Activated naive CD4-positive, alpha-beta T cell treated with anti-CD3 and anti-CD28 coated beads, Interleukin-2, amount 10 ng/mL, durations not matched to agents 7 days and 5 days (primary cell): ENCODE measurements at regions not wholly inside any gene's neighbourhood (a gene's known extent, or its start where the extent isn't known, plus 50 kb on each side); places are given as distances from the start of the nearest gene placed in this dataset.
"Not testable (repeated sequence)": the region's sequence is repeated elsewhere in the genome, so short reads cannot be mapped to it uniquely, and the experiment has no call there.

Source experiments
- CTCF ChIA-PET: fragments of 350-600 bp; sonication (Branson Sonifier 250); formaldehyde crosslinking; loops from one replicate; lab custom pipeline; 2021; ENCODE audit warnings: antibody characterized with exemption; lab: Charles Lee
- DNase-seq: peaks from one replicate; pipeline ENCODE4 v3.0.0-alpha.2; 2020
- H3K27ac Mint-ChIP-seq: one replicate; pipeline ENCODE4 v1.8.0; 2021; ENCODE audit warnings: mild to moderate bottlenecking, moderate library complexity, mixed read lengths
- H3K27me3 Mint-ChIP-seq: one replicate; pipeline ENCODE4 v1.8.0; 2021; ENCODE audit warnings: mild to moderate bottlenecking, mixed read lengths
- H3K36me3 Mint-ChIP-seq: one replicate; pipeline ENCODE4 v1.8.0; 2021; ENCODE audit warnings: mixed read lengths
- H3K4me1 Mint-ChIP-seq: one replicate; pipeline ENCODE4 v1.8.0; 2021; ENCODE audit warnings: mixed read lengths
- H3K4me3 Mint-ChIP-seq: one replicate; pipeline ENCODE4 v1.8.0; 2021; ENCODE audit warnings: mild to moderate bottlenecking, moderate library complexity, mixed read lengths
- H3K9me3 Mint-ChIP-seq: one replicate; pipeline ENCODE4 v1.8.0; 2021; ENCODE audit warnings: mixed read lengths

DNA sequence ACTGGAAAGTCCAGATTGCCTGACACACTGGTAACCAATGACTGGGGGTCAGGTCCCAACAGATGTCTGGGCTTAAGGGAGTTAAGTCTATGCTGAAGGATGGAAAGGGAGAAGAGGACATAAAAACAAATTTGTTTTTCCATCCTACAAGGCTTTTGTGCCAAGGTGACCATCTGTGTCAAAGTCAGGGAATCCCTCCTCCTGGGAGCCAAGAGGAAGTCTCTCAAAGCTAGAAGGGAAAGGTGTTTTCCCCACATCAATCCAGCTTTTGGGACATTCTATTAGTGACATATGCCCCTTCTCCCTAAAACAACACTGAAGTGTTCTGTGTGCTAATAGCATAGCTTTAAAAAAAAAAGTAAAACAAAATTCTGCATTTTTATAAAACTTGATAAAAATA, 173.9 kb downstream of the ZNF621 start:
- H3K27me3 Mint-ChIP-seq: peaks cover 16% of the 10 kb centered on the region
- H3K36me3 Mint-ChIP-seq, DNase-seq, H3K4me1 Mint-ChIP-seq, CTCF ChIA-PET, H3K9me3 Mint-ChIP-seq, H3K4me3 Mint-ChIP-seq, H3K27ac Mint-ChIP-seq: not testable (repeated sequence)

DNA sequence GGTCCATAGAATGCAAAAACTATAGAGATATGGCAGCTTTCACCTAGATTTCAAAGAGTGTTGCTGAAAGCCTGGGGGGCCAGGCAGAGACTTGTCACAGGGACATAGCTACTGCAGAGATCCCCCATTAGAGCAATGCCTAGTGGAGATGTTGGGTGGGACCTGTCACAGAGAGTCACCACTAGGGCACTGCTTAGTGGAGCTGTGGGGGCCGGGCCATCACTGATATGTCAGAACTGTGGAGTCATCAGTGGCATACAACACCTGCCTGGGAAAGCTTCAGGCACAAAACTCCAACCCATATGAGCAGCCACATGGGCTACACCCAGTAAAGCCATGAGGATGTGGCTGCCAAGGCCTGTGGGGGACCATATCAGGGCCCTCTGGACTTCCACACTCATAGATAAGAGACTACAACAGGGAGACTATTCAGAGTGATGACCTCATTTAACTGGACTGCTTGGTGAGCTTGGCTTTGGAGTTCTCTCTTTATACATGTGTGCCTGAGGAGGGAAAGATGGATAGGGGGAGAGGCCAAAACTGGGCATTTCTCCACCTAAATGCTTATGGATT, 176.3 kb downstream of the ZNF621 start:
- Mint-ChIP-seq H3K27ac (no peak overlapping the region), H3K4me3 (no peak overlapping the region), H3K27me3 (peaks cover 15% of the 10 kb centered on the region), H3K9me3 (peaks cover 1% of the 10 kb centered on the region), H3K36me3 (no peaks in the 10 kb centered on the region), H3K4me1 (no peaks in the 10 kb centered on the region)
- no peak for DNase-seq
- CTCF ChIA-PET: no interaction called here

DNA sequence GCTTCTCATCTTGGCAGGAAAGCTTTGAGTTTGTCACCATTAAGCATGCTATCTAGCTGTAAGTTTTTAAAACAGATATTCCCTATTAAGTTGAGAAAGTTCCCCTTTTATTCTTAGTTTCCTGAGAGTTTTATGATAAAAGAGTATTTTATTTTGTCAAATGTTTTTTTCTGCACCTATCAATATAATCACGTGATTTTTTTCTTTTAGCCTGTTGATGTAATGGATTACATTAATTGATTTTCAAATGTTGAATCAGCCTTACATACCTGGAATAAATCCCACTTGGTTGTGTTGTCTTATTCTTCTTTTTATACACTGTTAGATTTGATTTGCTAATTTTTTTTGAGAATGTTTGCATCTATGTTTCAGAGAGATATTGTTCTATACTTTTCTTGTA, 179.5 kb downstream of the ZNF621 start:
- H3K27me3 Mint-ChIP-seq: peaks cover 4% of the 10 kb centered on the region
- CTCF ChIA-PET: no interaction called here

DNA sequence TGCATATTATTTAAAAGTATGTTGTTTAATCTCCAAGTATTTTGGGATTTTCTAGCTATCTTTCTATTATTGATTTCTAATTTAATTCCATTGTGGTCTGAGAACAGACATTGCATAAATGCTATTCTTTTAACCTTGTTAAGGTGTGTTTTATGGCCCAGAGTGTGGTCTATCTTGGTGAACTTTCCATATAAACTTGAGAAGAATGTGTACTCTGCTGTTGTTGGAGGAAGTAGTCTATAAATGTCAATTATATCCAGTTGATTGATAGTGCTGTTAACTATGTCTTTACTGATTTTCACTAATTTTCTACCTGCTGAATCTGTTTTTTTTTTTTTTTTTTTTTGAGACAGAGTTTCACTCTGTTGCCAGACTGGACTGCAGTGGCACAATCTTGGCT, 180.9 kb downstream of the ZNF621 start:
- Mint-ChIP-seq H3K27me3 (peaks cover 3% of the 10 kb centered on the region), H3K27ac (no peak overlapping the region), H3K4me3 (no peak overlapping the region), H3K9me3 (peaks cover 1% of the 10 kb centered on the region), H3K36me3 (no peaks in the 10 kb centered on the region), H3K4me1 (no peaks in the 10 kb centered on the region)
- CTCF ChIA-PET: no interaction called here
- DNase-seq: no peak

More for the DNA sequence above, 179.5 kb downstream of the ZNF621 start:
- Mint-ChIP-seq H3K27ac (no peak overlapping the region), H3K4me3 (no peak overlapping the region), H3K4me1 (no peaks in the 10 kb centered on the region), H3K9me3 (peaks cover 1% of the 10 kb centered on the region), H3K36me3 (no peaks in the 10 kb centered on the region)
- DNase-seq: no peak

DNA sequence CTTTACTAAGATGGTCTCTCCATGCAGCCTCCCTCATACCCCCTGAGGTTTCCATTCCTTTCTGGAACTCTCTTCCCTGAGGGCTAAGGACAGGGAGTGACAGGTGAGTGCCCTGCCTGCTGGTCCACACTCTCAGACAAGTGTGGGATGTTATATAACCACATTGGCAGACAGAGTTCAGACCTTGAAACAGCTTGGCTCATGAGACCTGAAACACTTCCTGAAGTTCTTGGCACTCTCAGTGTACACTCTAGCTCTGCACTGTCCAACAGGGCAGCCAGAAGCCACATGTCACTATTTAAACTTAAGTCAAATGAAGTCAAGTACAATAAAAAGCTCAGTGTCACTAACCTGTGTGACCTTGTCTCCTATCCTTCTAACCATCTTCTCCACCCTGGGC, 188.5 kb downstream of the ZNF621 start:
- Mint-ChIP-seq H3K4me3 (no peak overlapping the region), H3K4me1 (no peaks in the 10 kb centered on the region), H3K9me3 (no peaks in the 10 kb centered on the region), H3K27me3 (peaks cover 23% of the 10 kb centered on the region), H3K36me3 (no peaks in the 10 kb centered on the region), H3K27ac (no peak overlapping the region)
- CTCF ChIA-PET: no interaction called here
- DNase-seq: no peak

DNA sequence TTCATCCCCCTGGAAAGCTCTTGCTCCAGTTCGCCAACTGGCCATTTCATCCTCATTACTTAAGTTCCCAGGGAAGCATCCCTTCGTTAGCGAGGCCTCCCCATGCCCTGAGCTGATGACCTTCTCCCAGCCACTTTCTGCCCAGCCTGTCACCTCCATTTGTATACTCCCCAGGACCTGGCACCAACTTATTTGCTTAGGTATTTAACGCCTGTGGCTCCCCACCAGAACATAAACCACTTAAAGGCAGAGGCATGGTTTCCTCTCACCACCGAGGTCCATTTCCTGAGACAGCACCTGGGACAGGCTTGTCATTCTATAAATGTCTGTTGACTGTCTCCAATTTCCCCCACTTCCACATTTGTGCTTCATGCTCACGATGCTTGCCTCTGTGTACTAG, 189.0 kb downstream of the ZNF621 start:
- Mint-ChIP-seq H3K9me3 (no peaks in the 10 kb centered on the region), H3K27ac (no peak overlapping the region), H3K36me3 (no peaks in the 10 kb centered on the region), H3K4me1 (no peaks in the 10 kb centered on the region), H3K4me3 (no peak overlapping the region), H3K27me3 (peaks cover 23% of the 10 kb centered on the region)
- CTCF ChIA-PET: no interaction called here
- DNase-seq: no peak

DNA sequence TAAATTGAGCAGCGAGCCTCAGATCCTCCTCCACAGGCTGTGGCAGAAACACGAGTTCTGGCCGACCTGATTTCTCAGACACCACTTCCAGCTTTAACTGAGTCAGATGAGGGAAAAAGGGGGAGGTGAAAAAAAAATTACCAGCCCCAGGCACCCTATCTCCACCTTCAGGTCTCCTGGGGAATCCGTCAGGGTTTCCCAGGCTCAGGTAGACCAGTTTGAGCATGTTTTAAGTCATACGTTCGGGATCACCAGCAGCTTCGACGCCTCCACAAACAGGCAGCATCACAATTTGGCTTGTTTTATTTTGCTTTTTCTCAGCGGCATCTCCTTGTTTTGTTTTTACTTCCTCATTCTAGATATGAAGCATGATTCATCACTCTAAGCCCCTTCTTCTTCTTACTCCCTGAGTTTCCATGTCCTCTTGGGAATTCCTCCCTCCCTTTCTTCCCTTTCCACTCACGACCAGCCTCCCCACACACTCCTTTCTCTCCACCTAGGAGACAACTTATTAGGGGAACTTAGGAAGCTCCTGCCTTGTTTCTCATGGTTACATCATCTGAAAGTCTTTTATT, 190.1 kb downstream of the ZNF621 start:
- DNase-seq: no peak
- no peaks in the 10 kb centered on the region for H3K4me1 Mint-ChIP-seq
- CTCF ChIA-PET: no interaction called here
- H3K36me3 Mint-ChIP-seq: no peaks in the 10 kb centered on the region
- H3K9me3 Mint-ChIP-seq: no peaks in the 10 kb centered on the region
- peaks cover 23% of the 10 kb centered on the region for H3K27me3 Mint-ChIP-seq
- no peak overlapping the region for H3K27ac Mint-ChIP-seq
- H3K4me3 Mint-ChIP-seq: no peak overlapping the region

DNA sequence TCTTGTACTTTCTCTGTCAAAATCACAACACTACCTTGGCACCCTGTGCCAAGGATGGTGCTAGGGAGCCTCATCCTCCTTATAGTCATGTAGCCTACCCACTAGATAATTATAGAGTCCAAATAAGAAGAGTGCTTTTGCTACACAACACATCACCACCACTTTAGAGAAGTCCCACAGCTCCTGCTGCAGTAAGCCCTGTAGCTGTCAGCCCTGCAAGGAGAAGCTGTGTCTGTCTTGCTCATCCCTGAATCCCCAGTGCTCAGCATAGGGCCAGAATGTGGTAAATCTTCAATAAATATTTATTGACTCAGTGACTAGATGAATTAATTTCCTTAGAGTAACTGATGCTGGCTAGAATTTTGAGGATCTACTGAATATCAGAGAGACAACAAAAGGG, 190.8 kb downstream of the ZNF621 start:
- Mint-ChIP-seq H3K4me1 (no peaks in the 10 kb centered on the region), H3K27me3 (peaks cover 23% of the 10 kb centered on the region), H3K27ac (no peak overlapping the region), H3K9me3 (no peaks in the 10 kb centered on the region), H3K4me3 (no peak overlapping the region), H3K36me3 (no peaks in the 10 kb centered on the region)
- CTCF ChIA-PET: no interaction called here
- DNase-seq: no peak

DNA sequence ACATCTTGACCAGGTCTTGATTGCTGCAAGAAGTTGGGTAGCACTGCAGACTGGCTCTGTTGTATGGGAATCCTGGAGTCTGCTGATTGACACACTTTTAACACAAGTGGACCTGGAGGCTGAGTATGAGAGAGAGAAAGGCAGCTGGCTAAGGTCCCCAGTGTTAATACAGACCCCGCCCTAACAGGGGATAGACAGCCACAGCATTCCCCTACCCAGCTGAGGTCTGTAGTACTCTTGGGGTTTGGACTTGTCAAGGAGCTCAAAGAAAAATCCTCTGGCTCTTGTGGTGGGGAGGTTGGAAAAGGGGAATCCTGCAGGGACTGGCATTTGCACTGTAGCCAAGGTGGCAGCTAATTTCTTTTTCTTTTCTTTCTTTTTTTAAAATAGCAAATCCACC, 192.7 kb downstream of the ZNF621 start:
- Mint-ChIP-seq H3K9me3 (no peaks in the 10 kb centered on the region), H3K36me3 (no peaks in the 10 kb centered on the region), H3K4me1 (no peaks in the 10 kb centered on the region), H3K27ac (no peak overlapping the region), H3K27me3 (peaks cover 20% of the 10 kb centered on the region), H3K4me3 (no peak overlapping the region)
- no peak for DNase-seq
- CTCF ChIA-PET: no interaction called here

DNA sequence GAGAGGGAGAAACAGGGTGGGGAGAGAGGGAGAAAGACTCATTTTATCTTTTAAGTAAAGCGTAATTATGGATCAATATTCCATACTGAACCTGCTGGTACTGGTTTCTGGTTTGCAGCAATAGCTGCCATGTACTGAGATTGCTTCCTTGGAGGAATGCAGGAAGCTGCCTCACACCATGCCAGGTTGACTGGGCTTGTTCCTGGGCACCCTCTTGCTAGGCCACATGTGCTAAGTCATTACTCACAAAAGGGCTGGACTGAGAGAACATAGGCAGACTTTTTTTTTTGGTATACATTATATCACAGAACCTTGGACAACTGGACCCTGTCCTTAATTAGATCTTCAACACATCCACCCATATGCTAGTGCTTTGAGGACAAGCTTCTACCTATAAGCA, 193.4 kb downstream of the ZNF621 start:
- H3K36me3 Mint-ChIP-seq: no peaks in the 10 kb centered on the region
- H3K4me1 Mint-ChIP-seq: no peaks in the 10 kb centered on the region
- no peak overlapping the region for H3K27ac Mint-ChIP-seq
- no peak for DNase-seq
- H3K9me3 Mint-ChIP-seq: no peaks in the 10 kb centered on the region
- CTCF ChIA-PET: interaction anchor here (0.6 kb wide), 1 partner anchor 9 kb away, joined by 3 read pairs; no protein-coding TSS in a partner anchor
- no peak overlapping the region for H3K4me3 Mint-ChIP-seq
- peaks cover 19% of the 10 kb centered on the region for H3K27me3 Mint-ChIP-seq

DNA sequence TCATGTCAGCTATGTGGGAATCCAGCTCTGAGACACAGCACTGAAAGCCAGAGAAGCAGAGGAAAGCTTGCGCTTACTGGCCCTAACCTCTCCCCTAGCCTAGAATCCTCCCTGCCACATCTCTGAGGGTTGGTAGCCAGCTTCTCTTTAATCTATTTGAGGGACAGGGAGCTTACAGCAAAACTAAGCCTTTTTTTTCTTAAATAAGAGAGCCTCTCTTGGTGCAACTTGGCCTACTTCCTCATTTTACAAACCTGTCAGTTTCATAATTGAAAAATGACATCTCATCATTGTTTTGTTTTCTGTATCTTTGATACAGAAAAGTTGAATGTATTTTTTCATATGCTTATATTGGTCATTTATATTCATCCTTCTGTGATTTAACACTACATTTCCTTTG, 193.9 kb downstream of the ZNF621 start:
- Mint-ChIP-seq H3K4me1 (no peaks in the 10 kb centered on the region), H3K27ac (no peak overlapping the region), H3K27me3 (peaks cover 19% of the 10 kb centered on the region), H3K4me3 (no peak overlapping the region), H3K9me3 (no peaks in the 10 kb centered on the region), H3K36me3 (no peaks in the 10 kb centered on the region)
- CTCF ChIA-PET: interaction anchor here (0.6 kb wide), 1 partner anchor 10 kb away, joined by 3 read pairs; no protein-coding TSS in a partner anchor
- DNase-seq: no peak

DNA sequence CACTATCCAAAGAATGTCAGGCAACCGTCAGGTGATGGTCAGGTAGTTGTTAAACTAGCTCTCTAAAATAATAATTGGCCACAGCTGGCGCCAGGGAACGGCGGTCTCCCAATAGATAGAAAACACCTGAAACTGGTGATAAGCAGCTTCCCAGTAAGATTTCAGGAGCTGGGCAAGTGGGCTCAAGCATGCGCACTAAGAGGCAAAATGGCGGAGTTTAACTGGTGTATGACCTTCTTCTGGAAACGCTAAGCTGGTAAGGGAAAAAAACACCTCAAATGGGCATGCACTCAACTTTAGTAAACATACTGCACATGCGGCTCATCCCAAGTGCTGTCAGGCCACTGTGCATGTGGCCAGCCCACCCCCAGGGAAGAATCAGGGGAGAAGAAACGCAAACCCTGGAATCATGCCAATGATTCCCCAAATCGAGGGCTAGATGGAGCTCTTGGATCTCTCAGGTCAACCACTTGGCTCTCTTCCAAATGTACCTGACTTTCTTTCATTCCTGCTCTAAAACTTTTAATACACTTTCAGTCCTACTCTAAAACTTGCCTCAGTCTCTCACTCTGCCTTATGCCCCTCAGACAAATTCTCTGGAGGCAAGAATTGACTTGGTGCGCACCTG, 195.0 kb downstream of the ZNF621 start:
- CTCF ChIA-PET: no interaction called here

DNA sequence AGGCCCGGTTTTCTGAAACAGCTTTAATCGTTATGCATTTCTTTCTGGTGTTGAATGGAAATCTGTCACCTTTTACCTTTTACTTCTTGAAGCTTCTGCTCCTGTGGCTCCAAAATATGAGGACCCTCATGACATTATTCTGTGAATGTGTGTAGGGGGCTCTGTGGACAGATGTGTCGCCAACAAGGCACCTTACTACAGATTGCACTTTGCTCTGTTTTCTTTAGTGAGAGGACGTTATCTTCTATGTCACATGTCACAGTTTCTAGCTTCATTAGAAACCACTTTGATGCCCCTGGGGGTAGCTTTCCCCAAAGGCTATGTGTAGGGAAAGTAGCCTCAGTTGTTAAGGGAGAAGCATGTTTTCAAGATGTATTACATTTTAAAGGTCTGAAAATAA, 195.6 kb downstream of the ZNF621 start:
- Mint-ChIP-seq H3K36me3 (no peaks in the 10 kb centered on the region), H3K4me1 (no peaks in the 10 kb centered on the region), H3K4me3 (no peak overlapping the region), H3K27me3 (peaks cover 7% of the 10 kb centered on the region), H3K27ac (no peak overlapping the region), H3K9me3 (no peaks in the 10 kb centered on the region)
- CTCF ChIA-PET: no interaction called here
- no peak for DNase-seq

More for the DNA sequence above, 195.0 kb downstream of the ZNF621 start:
- DNase-seq: no peak
- H3K27ac Mint-ChIP-seq: no peak overlapping the region
- peaks cover 13% of the 10 kb centered on the region for H3K27me3 Mint-ChIP-seq
- H3K9me3 Mint-ChIP-seq: no peaks in the 10 kb centered on the region
- no peaks in the 10 kb centered on the region for H3K4me1 Mint-ChIP-seq
- H3K36me3 Mint-ChIP-seq: no peaks in the 10 kb centered on the region
- H3K4me3 Mint-ChIP-seq: no peak overlapping the region

DNA sequence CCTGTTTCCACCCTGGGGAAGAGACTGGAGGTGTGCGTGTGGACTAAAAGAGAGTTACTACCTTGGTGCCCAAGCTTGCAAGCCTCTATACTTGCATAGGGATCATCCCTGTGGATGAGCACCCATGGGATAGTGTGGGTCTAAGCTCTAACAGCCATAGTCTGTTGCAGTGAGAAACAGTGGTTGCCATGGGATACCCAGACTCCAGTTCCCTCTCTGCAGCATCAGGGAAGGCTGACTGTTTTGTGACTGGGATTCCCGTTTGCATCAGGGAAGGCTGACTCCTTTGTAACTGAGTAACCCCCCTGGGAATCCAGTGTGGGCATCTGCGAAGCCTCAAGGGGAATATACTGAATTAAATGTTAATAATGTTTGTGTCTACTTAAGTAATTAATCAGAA, 196.1 kb downstream of the ZNF621 start:
- Mint-ChIP-seq H3K27me3 (peaks cover 2% of the 10 kb centered on the region), H3K36me3 (no peaks in the 10 kb centered on the region), H3K27ac (no peak overlapping the region), H3K9me3 (no peaks in the 10 kb centered on the region), H3K4me3 (no peak overlapping the region), H3K4me1 (no peaks in the 10 kb centered on the region)
- DNase-seq: no peak
- CTCF ChIA-PET: no interaction called here

DNA sequence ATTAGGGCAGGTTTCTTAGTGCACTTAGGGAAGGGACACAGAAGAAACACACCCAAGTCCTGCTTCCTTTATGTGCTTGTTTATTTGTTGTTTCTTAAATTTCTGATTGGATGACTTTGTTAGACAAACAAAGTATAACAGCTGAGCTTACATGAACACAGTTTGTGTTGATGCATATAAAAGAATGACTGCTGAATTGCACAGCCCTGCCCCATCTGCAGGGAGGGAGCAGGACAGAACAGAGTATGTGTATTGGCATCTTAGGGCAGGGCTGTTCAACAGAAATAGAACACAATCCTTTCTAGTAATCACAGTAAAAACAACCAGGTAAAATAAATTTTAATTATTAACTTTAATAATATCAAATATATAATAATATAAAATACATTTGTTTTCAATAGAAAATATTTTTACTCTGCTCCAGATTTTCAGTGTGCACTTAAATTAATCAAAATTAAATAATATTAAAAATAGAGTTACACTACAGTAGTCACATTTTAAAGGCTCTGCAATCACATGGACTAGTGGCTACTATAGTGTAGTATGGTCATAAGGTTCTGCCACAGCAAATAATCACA, 198.4 kb downstream of the ZNF621 start:
- Mint-ChIP-seq H3K27me3 (no peaks in the 10 kb centered on the region), H3K36me3 (no peaks in the 10 kb centered on the region), H3K4me3 (no peak overlapping the region), H3K4me1 (no peaks in the 10 kb centered on the region), H3K9me3 (no peaks in the 10 kb centered on the region), H3K27ac (no peak overlapping the region)
- no peak for DNase-seq
- CTCF ChIA-PET: no interaction called here
